DND-41 (cell line): ENCODE measurements at regions not wholly inside any gene's neighbourhood (a gene's known extent, or its start where the extent isn't known, plus 50 kb on each side); places are given as distances from the start of the nearest gene placed in this dataset.
"Not testable (repeated sequence)": the region's sequence is repeated elsewhere in the genome, so short reads cannot be mapped to it uniquely, and the experiment has no call there.

ENCODE experiments used
- ATAC-seq: fragments of 200-7000 bp; cut with Tn5 transposase; 3 replicates; pipeline ENCODE4 v1.9.1; 2021; ENCODE audit warnings: low read depth; ENCODE audit not compliant: insufficient read depth
- DNase-seq: peaks from one replicate; pipeline ENCODE4 v3.0.0-alpha.2; 2020
- H2AFZ ChIP-seq: 2 replicates; pipeline ENCODE4 v1.6.0; 2012; ENCODE audit warnings: low read depth, low read length
- H3K27ac ChIP-seq: 2 replicates; pipeline ENCODE4 v1.5.1; 2012; ENCODE audit warnings: low read length, inconsistent platforms
- H3K27me3 ChIP-seq: fragments of 200-600 bp; sonication (generic); 2 replicates; pipeline ENCODE4 v1.6.0; 2012; ENCODE audit warnings: low read length, mild to moderate bottlenecking, inconsistent platforms; ENCODE audit not compliant: insufficient read depth, poor library complexity
- H3K36me3 ChIP-seq: 2 replicates; pipeline ENCODE4 v1.5.1; 2012; ENCODE audit warnings: low read length, inconsistent platforms; ENCODE audit not compliant: insufficient read depth
- H3K4me1 ChIP-seq: 2 replicates; pipeline ENCODE4 v1.5.1; 2012; ENCODE audit warnings: mild to moderate bottlenecking, low read length; ENCODE audit not compliant: insufficient read depth
- H3K4me2 ChIP-seq: 2 replicates; pipeline ENCODE4 v1.6.0; 2012; ENCODE audit warnings: mild to moderate bottlenecking, moderate library complexity, low read length, inconsistent platforms; ENCODE audit not compliant: insufficient read depth
- H3K4me3 ChIP-seq, 2 experiments: fragments of 200-600 bp in 1 of 2; shearing (Covaris generic) in 1 of 2; 2 replicates each; pipeline ENCODE4 v1.5.1; 2012 to 2016; ENCODE audit warnings: inconsistent platforms in 2 of 2, low read length in 2 of 2, mild to moderate bottlenecking in 2 of 2, low read depth in 1 of 2, moderate library complexity in 1 of 2
- H3K79me2 ChIP-seq: 2 replicates; pipeline ENCODE4 v1.6.0; 2012; ENCODE audit warnings: low read length, inconsistent platforms; ENCODE audit not compliant: insufficient read depth
- H3K9ac ChIP-seq: 2 replicates; pipeline ENCODE4 v1.6.0; 2012; ENCODE audit warnings: low read depth, mild to moderate bottlenecking, inconsistent platforms, low read length, moderate library complexity
- H3K9me3 ChIP-seq: 2 replicates; pipeline ENCODE4 v1.5.1; 2012; ENCODE audit warnings: low read length, moderate library complexity, mild to moderate bottlenecking, inconsistent platforms; ENCODE audit not compliant: insufficient read depth, severe bottlenecking
- H4K20me1 ChIP-seq: 2 replicates; pipeline ENCODE4 v1.6.0; 2012; ENCODE audit warnings: low read length; ENCODE audit not compliant: insufficient read depth

DNA sequence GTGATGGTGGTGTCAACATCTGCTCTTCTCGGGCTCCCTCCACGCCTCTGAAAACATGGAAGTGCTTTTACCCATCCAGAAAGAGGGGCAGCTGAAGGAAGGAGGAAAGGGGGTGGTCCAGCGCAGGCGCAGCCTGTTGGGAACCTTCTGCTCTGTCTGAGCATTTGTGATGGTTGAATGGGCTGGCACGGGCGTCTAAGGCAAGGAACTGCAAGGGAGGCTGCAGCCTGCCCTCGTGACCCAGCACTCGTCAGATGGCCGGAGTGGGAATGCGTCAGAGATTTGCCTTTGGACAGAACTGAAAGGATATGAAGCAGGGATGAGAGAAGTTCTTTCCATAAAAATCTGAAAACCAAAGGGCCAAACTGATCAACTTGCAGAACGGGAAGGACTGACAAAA is 62.3 kb upstream of the PLGLB2 start:
- H3K27ac ChIP-seq, DNase-seq, H3K4me1 ChIP-seq: not testable (repeated sequence)

DNA sequence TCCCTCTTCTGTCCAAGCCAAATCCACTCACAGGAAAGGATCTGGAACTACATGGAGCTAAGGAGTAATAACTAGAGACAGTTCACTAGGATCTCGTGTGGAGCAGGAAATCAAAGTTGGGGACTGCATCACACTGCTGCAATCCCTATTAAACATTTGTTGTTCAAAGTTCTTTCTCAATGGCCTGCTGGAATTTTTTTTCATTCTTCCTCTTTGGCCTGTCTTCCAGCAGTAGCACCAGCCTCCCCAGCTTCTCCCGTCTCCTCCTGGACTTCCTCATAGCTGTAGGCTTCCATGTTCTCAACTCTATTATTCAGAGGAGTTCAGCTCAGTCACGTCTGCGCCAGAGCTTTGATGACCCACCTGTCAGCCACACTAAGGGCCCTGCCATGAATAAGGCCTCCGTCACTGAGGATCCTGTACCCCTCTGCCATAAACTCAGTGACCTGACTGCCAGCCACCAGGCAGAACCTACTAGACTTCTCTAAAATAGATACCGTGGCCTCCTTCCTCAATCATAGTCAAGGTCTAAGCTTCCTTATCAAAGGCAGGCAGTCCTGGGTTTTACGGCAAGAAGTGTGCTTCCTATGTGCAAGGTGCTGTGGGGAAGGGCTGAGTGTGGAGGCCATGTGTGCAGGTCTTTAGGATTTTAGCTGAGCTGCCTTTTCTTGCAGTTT is 60.9 kb upstream of the PLGLB2 start:
- not testable (repeated sequence) for ATAC-seq, H3K4me3 ChIP-seq, H3K36me3 ChIP-seq, H2AFZ ChIP-seq, H3K27me3 ChIP-seq, H3K4me2 ChIP-seq, H3K4me1 ChIP-seq, H3K79me2 ChIP-seq, H3K9me3 ChIP-seq, H3K27ac ChIP-seq, DNase-seq, H3K9ac ChIP-seq, H4K20me1 ChIP-seq

More for the DNA sequence above, 62.3 kb upstream of the PLGLB2 start:
- not testable (repeated sequence) for H3K9ac ChIP-seq, H2AFZ ChIP-seq, H3K36me3 ChIP-seq, H3K27me3 ChIP-seq, H3K79me2 ChIP-seq, H3K4me3 ChIP-seq, H4K20me1 ChIP-seq, H3K9me3 ChIP-seq, H3K4me2 ChIP-seq, ATAC-seq

DNA sequence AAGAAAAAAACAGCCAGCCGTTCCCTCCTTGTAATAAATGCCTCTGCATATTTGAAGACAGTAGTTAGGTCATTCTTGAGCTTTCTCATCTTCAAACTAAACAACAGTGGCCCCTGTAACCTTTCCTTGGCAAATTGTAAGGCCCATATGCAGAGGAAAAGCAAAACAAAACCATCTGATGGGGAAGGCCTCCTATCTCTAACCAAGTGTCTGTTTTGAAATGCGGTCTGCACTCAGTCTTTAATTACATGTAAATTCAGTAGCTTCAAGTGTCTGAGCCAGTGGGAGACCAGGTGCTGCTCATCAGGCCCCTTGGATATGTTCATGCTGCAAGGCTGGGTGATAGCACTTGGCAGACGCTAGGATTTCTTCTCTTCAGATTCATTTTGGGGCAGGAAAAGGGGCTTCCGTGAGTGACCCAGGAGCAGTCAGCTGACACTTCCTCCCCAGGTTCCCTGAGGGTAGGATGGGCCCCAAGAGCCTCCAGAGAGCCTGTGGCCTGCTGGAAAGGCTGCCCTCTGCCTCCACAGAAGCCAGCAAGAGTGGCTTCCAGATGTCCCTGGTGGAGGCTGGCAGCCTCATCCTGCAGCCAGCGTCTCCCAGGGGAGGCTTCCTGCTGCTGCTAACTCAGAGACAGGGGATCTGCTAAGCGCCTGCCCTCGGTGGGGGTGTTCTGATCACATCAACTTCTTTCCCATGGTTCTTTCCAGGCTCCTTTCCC is 60.2 kb upstream of the PLGLB2 start:
- not testable (repeated sequence) for H3K36me3 ChIP-seq, H4K20me1 ChIP-seq, H3K27ac ChIP-seq, ATAC-seq, H3K4me1 ChIP-seq, H3K9ac ChIP-seq, H3K4me2 ChIP-seq, H2AFZ ChIP-seq, H3K9me3 ChIP-seq, H3K4me3 ChIP-seq, H3K79me2 ChIP-seq, DNase-seq, H3K27me3 ChIP-seq

GRCh38 chr2:87691899-87692592 is 55.8 kb upstream of the PLGLB2 start:
- not testable (repeated sequence) for H3K9ac ChIP-seq, DNase-seq, H3K4me1 ChIP-seq, H3K36me3 ChIP-seq, H3K79me2 ChIP-seq, H3K4me3 ChIP-seq, H3K4me2 ChIP-seq, H3K27ac ChIP-seq, H3K9me3 ChIP-seq, H4K20me1 ChIP-seq, H3K27me3 ChIP-seq, H2AFZ ChIP-seq
- ATAC-seq: peak; percentile 45; the same call in 1 of the 3 replicates

GRCh38 chr2:87692914-87693313 is 55.0 kb upstream of the PLGLB2 start:
- DNase-seq, ATAC-seq, H2AFZ ChIP-seq, H3K9ac ChIP-seq, H3K9me3 ChIP-seq, H3K79me2 ChIP-seq, H3K4me3 ChIP-seq, H3K4me1 ChIP-seq, H3K27me3 ChIP-seq, H3K36me3 ChIP-seq, H3K4me2 ChIP-seq, H4K20me1 ChIP-seq, H3K27ac ChIP-seq: not testable (repeated sequence)

GRCh38 chr2:87693882-87694281 is 54.0 kb upstream of the PLGLB2 start:
- not testable (repeated sequence) for H3K4me2 ChIP-seq, H3K79me2 ChIP-seq, H3K36me3 ChIP-seq, H3K4me1 ChIP-seq, H3K27me3 ChIP-seq, H3K4me3 ChIP-seq, H3K27ac ChIP-seq, DNase-seq, H3K9ac ChIP-seq, H2AFZ ChIP-seq, H3K9me3 ChIP-seq, H4K20me1 ChIP-seq, ATAC-seq

GRCh38 chr2:87695596-87696323 is 52.1 kb upstream of the PLGLB2 start:
- not testable (repeated sequence) for H3K4me1 ChIP-seq, DNase-seq, H3K4me2 ChIP-seq, H3K9ac ChIP-seq, H4K20me1 ChIP-seq, H3K4me3 ChIP-seq, H3K27ac ChIP-seq, H3K27me3 ChIP-seq, H3K9me3 ChIP-seq, H3K36me3 ChIP-seq, ATAC-seq, H2AFZ ChIP-seq, H3K79me2 ChIP-seq
